Keratinocyte (primary cell): ENCODE measurements at regions not wholly inside any gene's neighbourhood (a gene's known extent, or its start where the extent isn't known, plus 50 kb on each side); places are given as distances from the start of the nearest gene placed in this dataset.

Experiments
- CTCF ChIP-seq, 3 experiments: IDR thresholded peaks in 1 of 3; conservative IDR thresholded peaks in 1 of 3; optimal IDR thresholded peaks in 1 of 3; 2 replicates in 2 of 3; 3 replicates in 1 of 3; pipeline versions ENCODE3 to v1.5.1; 2011; ENCODE audit warnings: low read length in 3 of 3, mild to moderate bottlenecking in 3 of 3, moderate library complexity in 2 of 3, control low read depth in 1 of 3, inconsistent platforms in 1 of 3; ENCODE audit not compliant: insufficient read depth in 2 of 3; ENCODE audit errors: extremely low read depth in 1 of 3
- EZH2 ChIP-seq: IDR thresholded peaks from one replicate; pipeline ENCODE4 v1.6.1; 2012; ENCODE audit warnings: inconsistent platforms, mild to moderate bottlenecking, low read length, moderate library complexity

- TF ChIP-seq CTCF (optimal IDR thresholded peaks at IDR 0.05 in 1 of 3, IDR thresholded peaks at IDR 0.05 in 1 of 3, conservative IDR thresholded peaks at IDR 0.05 in 1 of 3; ENCODE audit: extremely low read depth in 1 of 3, insufficient read depth in 2 of 3, low read length in 3 of 3) (no peak), EZH2 (no peak)
Observed at GRCh38 chr1:2866422-2867086, 65.1 kb upstream of the TTC34 start.
